Activated CD4-positive, alpha-beta T cell treated with anti-CD3 and anti-CD28 coated beads, Interleukin-2, amount 50 U/mL, for 48 hours (primary cell): ENCODE measurements at regions not wholly inside any gene's neighbourhood (a gene's known extent, or its start where the extent isn't known, plus 50 kb on each side); places are given as distances from the start of the nearest gene placed in this dataset.

Source experiments
- DNase-seq, 2 experiments: peaks; one replicate each; pipeline ENCODE4 v3.0.0-alpha.2; 2020

- DNase-seq = no peak
These were observed 302.4 kb upstream of the ZNF462 start for GRCh38 chr9:106560540-106560939.

GRCh38 chr9:106575823-106576222 lies 287.1 kb upstream of the ZNF462 start:
- no peak for DNase-seq

- no peak for DNase-seq
These were observed 286.7 kb upstream of the ZNF462 start for GRCh38 chr9:106576232-106576760.

GRCh38 chr9:106577121-106577520 lies 285.8 kb upstream of the ZNF462 start:
- no peak for DNase-seq

GRCh38 chr9:106580546-106580945 lies 282.4 kb upstream of the ZNF462 start:
- DNase-seq = no peak

- DNase-seq = no peak
These were observed 281.0 kb upstream of the ZNF462 start for GRCh38 chr9:106581973-106582372.

- no peak for DNase-seq
These were observed 279.2 kb upstream of the ZNF462 start for GRCh38 chr9:106583751-106584150.

GRCh38 chr9:106587042-106587441 lies 275.9 kb upstream of the ZNF462 start:
- DNase-seq = no peak

GRCh38 chr9:106588626-106589025 lies 274.3 kb upstream of the ZNF462 start:
- no peak for DNase-seq

GRCh38 chr9:106590759-106591505 lies 272.0 kb upstream of the ZNF462 start:
- DNase-seq = no peak

- DNase-seq = no peak
These were observed 269.8 kb upstream of the ZNF462 start for GRCh38 chr9:106593201-106593600.

GRCh38 chr9:106596984-106597383 lies 266.0 kb upstream of the ZNF462 start:
- DNase-seq = no peak

- DNase-seq = no peak
These were observed 261.9 kb upstream of the ZNF462 start for GRCh38 chr9:106600955-106601560.

- no peak for DNase-seq
These were observed 260.6 kb upstream of the ZNF462 start for GRCh38 chr9:106602344-106602743.

- no peak for DNase-seq
These were observed 249.7 kb upstream of the ZNF462 start for GRCh38 chr9:106613250-106613737.

GRCh38 chr9:106615118-106615889 lies 247.7 kb upstream of the ZNF462 start:
- DNase-seq = no peak

- DNase-seq = no peak
These were observed 246.9 kb upstream of the ZNF462 start for GRCh38 chr9:106616026-106616425.

GRCh38 chr9:106616851-106617345 lies 246.1 kb upstream of the ZNF462 start:
- DNase-seq = no peak

- no peak for DNase-seq
These were observed 243.8 kb upstream of the ZNF462 start for GRCh38 chr9:106619211-106619610.

- DNase-seq = no peak
These were observed 242.9 kb upstream of the ZNF462 start for GRCh38 chr9:106620081-106620480.

- DNase-seq = no peak
These were observed 242.1 kb upstream of the ZNF462 start for GRCh38 chr9:106620866-106621265.

- DNase-seq = no peak
These were observed 241.4 kb upstream of the ZNF462 start for GRCh38 chr9:106621313-106622163.

- DNase-seq = no peak
These were observed 240.8 kb upstream of the ZNF462 start for GRCh38 chr9:106622164-106622487.
